Esophagus mucosa (tissue), 1 donor: ENCODE measurements at regions not wholly inside any gene's neighbourhood (a gene's known extent, or its start where the extent isn't known, plus 50 kb on each side); places are given as distances from the start of the nearest gene placed in this dataset.

Experiments
- ATAC-seq: fragments of 200-7000 bp; cut with Tn5 transposase; one replicate; pipeline ENCODE4 v1.9.1; 2020
- donor health status: DM: yes; HTN: yes; CAD: no.

DNA sequence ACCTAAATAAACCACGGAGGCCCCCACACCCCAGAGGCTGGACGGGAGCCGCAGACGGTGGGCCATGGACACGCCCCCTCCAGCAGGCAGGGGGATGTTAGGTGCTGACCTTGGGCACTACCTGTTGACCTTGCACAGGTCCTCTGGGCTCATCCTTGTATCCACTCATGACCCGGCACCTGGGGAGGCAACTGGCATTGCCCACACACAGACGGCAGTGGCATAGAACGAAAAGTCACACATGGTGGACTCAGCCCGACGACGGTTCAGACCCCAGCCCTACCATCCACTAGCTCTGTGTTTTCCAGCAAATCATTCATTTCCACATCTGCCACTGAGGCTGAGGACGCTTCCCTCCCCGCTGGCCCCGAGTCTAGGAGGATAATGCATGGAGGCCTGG, 247.7 kb upstream of the PPP2R2D start:
- no peak for ATAC-seq

DNA sequence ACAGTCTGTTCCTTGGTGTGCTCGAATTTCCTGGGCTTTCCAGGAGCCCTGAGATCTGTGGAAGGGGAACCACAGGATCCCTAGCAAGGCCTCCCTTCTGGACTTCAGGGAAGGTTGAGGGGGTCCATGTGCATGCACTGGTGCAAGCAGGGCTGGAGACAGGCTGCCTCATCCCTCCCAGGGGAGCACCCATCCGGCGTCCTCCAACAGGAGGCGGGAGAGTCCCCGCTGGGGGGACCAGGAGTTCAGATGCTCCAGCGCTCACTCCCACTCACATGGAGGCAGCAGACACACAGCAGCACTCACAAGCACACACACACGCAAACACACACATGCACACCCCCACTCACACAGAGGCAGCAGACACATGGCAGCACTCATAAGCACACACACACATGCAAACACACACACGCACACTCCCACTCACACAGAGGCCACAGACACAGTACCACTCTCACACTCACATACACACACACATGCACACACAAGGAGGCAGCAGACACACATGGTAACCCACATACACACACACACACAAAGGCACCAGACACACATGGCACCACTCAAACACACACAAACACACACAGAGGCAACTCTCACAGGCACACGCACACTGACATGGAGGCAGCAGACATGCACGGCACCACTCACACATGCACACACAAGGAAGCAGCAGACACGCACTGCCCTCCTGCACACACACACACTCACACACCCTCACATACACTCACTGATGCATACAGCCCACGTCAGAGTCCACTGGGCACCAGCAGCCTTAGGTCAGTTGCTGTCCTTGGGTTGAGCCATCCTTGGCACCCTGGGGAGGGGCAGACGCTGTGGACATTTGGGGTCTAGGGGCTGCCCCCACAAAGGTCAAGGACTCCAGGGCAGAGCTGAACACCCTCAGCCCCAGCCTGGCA, 247.0 kb upstream of the PPP2R2D start:
- no peak for ATAC-seq

- peak; percentile 71 for ATAC-seq
Measured at GRCh38 chr10:131654471-131655087, 246.2 kb upstream of the PPP2R2D start.

DNA sequence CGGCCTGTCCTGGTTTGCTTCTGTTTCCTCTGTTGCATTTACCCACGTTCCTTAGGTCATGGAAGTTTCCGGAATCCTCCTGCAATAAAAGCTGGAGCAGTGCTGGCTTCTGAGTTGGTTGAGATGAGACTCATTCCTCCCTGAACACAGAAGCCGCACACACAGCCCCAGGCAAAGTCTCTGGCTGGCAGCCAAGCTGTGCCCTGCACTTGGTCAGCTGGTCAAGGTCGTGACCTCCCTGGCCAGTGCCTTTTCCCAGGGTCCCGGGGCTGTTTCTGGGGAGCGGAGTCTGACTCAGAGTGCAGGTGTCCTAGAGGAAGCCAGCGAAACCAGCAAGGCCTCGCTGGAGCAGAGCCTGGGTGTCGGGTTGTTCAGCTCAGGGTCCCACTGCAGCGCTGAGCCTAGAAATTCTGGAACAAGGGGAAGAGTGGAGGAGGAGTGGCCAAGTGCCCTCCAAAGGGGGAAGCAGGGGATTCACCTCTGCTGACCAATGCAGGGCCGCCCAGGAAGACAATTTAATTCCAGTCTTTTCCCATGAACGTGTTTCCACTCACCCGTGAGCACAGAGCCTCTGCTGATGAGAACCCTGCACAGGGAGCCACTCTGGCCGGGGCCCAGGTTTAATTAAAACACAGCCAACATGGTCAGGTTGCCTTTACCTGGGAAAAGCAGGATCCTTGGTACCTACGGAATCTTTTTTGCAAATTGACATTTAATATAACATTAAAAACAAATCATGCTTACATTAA, 245.5 kb upstream of the PPP2R2D start:
- peak; percentile 7 for ATAC-seq

DNA sequence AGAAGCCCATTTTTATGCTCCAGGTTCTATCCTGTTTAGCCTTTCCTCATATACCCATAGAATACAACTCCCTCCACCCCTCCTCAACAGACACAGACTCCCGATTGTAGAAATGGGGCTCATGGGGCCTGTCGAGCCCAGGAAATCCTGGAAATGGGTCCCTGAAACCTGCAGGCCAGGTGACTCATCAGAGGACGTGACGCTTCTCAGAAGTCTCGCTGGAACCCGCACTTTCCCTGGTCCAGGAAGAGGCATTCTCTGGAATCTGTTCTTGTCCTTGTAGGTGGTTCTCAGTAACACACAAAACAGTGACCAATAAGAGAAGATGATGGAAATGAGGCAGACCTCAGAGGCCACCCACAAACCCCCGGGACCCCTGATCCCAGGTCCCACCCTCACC, 244.8 kb upstream of the PPP2R2D start:
- no peak for ATAC-seq

DNA sequence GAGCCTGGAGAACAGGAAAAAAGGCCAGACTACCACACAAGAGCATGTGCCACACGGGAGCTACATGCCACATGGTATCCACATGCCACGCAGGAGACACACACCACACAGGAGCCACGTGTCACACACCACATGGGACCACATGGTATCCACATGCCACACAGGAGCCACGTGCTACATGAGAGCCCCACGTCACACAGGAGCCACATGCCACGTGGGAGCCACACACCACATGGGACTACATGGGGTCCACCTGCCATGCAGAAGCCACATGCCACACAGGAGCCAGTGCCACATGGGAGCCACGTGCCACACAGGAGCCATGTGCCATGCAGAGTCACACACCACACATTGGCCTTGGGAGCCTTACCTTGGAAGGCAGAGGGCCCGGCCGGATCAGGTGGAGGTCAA, 244.4 kb upstream of the PPP2R2D start:
- no peak for ATAC-seq

GRCh38 chr10:131657318-131657984, 243.4 kb upstream of the PPP2R2D start:
- no peak for ATAC-seq

DNA sequence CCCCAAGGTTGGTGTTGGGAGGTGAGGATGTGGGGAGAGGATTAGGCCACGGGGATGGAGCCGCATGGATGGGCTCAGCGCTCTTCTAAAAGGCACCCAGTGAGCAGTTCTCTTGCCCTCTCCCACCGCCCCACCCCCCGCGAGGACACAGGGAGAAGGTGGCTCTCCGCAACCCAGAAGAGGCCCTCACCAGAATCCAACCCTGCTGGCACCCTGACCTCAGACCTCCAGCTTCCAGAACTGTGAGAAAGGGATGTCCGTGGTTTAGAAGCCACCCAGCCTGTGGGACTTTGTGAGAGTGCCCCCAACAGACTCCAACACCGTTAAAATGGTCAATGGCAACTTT, 242.8 kb upstream of the PPP2R2D start:
- no peak for ATAC-seq

- no peak for ATAC-seq
Measured at GRCh38 chr10:131658476-131659110, 242.2 kb upstream of the PPP2R2D start.

- no peak for ATAC-seq
Measured at GRCh38 chr10:131660427-131660826, 240.4 kb upstream of the PPP2R2D start.

DNA sequence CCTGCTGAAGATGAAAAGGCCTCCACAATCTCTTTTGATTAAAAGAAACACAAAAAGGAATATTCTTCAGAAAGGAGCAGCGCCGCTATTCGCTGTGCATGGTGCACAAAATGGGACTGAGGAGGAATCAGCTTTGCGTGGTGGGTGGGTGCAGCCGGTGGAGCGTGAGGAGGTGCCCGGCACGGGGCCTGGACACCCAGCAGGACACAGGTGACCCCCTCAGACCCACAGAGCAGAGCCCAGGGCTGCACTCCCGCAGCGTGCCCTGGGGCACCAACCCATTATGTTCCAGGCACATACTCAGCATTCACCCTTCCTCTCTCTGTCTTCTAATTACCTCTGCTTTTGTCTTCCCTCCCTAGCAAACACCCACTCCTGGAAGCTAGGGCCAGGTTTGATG, 238.0 kb upstream of the PPP2R2D start:
- no peak for ATAC-seq

GRCh38 chr10:131663351-131663750, 237.5 kb upstream of the PPP2R2D start:
- no peak for ATAC-seq

DNA sequence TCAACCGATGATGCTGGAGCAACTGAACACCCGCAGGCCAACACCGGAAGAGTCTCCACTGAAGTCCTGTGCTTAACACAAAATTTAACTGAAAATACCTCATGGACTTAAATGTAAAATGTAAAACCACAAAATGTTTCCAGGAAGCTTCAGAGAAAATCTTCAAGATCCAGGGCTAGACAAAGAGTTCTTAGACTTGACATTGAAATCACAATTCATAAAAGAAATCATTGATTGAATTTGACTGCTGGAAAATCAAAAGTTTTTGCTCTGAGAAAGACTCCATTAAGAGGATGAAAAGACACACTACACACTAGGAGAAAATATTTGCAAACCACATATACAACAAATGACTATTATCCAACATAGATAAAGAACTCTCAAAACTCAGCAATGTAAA, 234.7 kb upstream of the PPP2R2D start:
- no peak for ATAC-seq

DNA sequence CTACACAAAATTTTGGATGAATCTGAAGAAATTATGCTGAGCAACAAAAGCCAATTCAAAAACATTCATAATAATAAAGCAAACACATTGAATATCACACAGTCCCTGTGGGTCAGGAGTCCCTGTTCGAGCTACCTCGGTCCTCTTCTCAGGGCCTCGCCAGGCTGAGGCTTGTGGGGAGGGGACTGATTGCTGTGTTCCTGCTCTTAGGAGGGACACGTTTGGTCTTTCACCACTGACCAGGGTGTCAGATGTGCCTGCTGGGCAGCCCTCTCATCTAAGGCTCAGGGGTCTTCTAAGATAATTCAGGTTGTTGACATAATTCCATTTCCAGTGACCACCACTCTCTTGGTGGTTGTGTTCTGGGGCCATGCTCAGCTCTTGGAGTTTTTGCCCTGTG, 233.8 kb upstream of the PPP2R2D start:
- ATAC-seq = no peak

GRCh38 chr10:131667561-131667960, 233.2 kb upstream of the PPP2R2D start:
- no peak for ATAC-seq

- ATAC-seq = no peak
Measured at GRCh38 chr10:131668903-131669302, 231.9 kb upstream of the PPP2R2D start.

DNA sequence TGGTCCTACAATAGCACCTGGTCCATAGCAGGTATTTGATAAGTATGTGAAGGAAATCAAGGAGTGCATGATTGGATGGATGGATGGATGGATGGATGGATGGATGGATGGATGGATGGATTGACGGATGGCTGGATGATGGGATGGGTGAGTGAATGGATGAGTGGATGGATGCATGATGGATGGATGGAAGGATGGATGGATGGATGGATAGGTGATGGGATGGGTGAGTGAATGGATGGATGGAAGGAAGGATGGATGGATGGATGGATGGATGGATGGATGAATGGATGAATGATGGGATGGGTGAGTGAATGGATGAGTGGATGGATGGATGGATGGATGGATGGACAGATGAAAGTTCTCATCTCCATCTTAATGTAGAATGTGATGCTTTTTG, 231.0 kb upstream of the PPP2R2D start:
- ATAC-seq = no peak

GRCh38 chr10:131670341-131670740, 230.5 kb upstream of the PPP2R2D start:
- no peak for ATAC-seq

DNA sequence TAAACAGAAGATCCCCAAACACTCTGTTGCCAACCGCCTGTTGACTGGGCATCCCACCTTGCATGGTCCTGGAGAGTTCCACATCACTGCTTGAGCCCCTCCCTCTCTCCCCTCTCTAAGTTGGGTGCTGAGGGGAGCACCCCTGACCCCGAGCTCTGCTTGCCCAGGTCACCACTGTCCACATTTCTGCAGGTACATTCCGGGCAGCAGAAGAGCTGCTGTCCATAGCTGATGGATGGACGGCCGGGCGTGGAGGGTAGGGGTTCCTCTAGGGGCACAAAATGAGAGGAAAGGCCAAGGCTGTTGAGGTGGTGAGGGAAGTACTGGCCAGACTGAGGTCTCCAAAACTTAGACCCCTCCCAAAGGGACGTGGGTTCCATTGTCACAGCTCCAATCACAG, 227.4 kb upstream of the PPP2R2D start:
- ATAC-seq = no peak

- ATAC-seq = no peak
Measured at GRCh38 chr10:131674130-131674529, 226.7 kb upstream of the PPP2R2D start.

- no peak for ATAC-seq
Measured at GRCh38 chr10:131675104-131675503, 225.7 kb upstream of the PPP2R2D start.

DNA sequence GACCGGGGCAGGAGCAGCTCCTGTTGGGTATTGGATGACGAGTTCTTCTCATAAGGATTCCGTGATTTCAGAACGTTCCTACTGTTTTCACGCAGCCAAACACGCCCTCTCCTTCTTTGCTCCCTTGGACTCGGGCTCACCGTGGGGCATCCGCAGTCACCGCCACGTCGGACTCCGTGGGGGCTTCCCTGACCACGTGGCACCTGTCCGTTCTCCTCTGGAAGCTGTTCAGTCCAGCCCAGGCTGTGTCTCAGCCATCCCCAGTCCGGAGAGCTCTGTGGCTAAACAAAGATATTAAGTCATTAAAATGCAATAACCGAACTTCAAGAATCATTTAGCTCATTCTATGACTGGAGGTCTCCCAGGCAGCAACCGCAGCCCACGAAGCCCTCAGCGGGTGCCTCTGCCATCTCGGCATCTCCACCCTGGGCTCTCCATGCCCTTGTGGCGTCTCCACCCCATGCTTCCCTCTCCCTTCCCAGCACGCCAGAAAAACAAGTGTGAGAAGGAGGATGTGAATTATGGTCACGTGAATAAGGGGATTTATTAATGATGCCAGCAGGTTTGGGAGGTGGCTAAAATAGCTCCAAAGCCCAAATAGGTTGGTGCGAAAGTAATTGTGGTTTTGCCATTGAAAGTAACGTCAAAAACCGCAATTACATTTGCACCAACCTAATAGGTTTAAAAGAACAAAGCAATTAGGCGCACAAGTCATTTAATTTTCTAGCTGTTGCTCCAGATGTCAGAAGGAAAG, 224.6 kb upstream of the PPP2R2D start:
- ATAC-seq = no peak
